NCI-H526 (cell line): ENCODE measurements at regions not wholly inside any gene's neighbourhood (a gene's known extent, or its start where the extent isn't known, plus 50 kb on each side); places are given as distances from the start of the nearest gene placed in this dataset.
A peak's percentile ranks its signal among the peaks of the same experiment; 100 is the strongest.
"Not testable (repeated sequence)": the region's sequence is repeated elsewhere in the genome, so short reads cannot be mapped to it uniquely, and the experiment has no call there.

Experiments
- DNase-seq, 2 experiments: peaks; one replicate each; lab custom pipeline; 2025; lab: John Stamatoyannopoulos, UW

GRCh38 chr13:108077284-108077683, 138.1 kb downstream of the LIG4 start:
- no peak for DNase-seq

GRCh38 chr13:108074429-108074828, 140.9 kb downstream of the LIG4 start:
- DNase-seq = not testable (repeated sequence)

GRCh38 chr13:108070925-108071324, 144.4 kb downstream of the LIG4 start:
- DNase-seq = no peak

GRCh38 chr13:108070491-108070890, 144.8 kb downstream of the LIG4 start:
- DNase-seq = no peak

GRCh38 chr13:108069521-108070210, 145.7 kb downstream of the LIG4 start:
- DNase-seq = no peak

GRCh38 chr13:108064372-108064771, 151.0 kb downstream of the LIG4 start:
- DNase-seq = not testable (repeated sequence)

- DNase-seq = no peak
Measured at GRCh38 chr13:108060111-108060510, 155.2 kb downstream of the LIG4 start.

- DNase-seq = no peak
Measured at GRCh38 chr13:108056278-108056677, 159.1 kb downstream of the LIG4 start.

GRCh38 chr13:108049211-108049610, 166.1 kb downstream of the LIG4 start:
- DNase-seq = no peak

- DNase-seq = no peak
Measured at GRCh38 chr13:108044954-108045353, 170.4 kb downstream of the LIG4 start.

GRCh38 chr13:108042866-108043265, 172.5 kb downstream of the LIG4 start:
- not testable (repeated sequence) for DNase-seq

GRCh38 chr13:108037348-108037747, 178.0 kb downstream of the LIG4 start:
- DNase-seq = no peak

GRCh38 chr13:108036411-108036932, 178.9 kb downstream of the LIG4 start:
- no peak for DNase-seq

GRCh38 chr13:108034909-108035410, 180.4 kb downstream of the LIG4 start:
- no peak for DNase-seq

GRCh38 chr13:108033800-108034707, 181.3 kb downstream of the LIG4 start:
- DNase-seq = no peak

GRCh38 chr13:108031865-108032264, 183.5 kb downstream of the LIG4 start:
- no peak for DNase-seq

GRCh38 chr13:108030769-108031168, 184.6 kb downstream of the LIG4 start:
- no peak for DNase-seq

- DNase-seq = no peak
Measured at GRCh38 chr13:108026680-108027410, 188.5 kb downstream of the LIG4 start.

- peak in 1 of 2 experiments; percentile 3 for DNase-seq
Measured at GRCh38 chr13:108020027-108020426, 195.3 kb downstream of the LIG4 start.

- DNase-seq = no peak
Measured at GRCh38 chr13:108018371-108018870, 196.9 kb downstream of the LIG4 start.

GRCh38 chr13:108006619-108007018, 208.7 kb downstream of the LIG4 start:
- DNase-seq = no peak

- DNase-seq = no peak
Measured at GRCh38 chr13:108005231-108005630, 210.1 kb downstream of the LIG4 start.
